Spinal cord (tissue), 9 donors: ENCODE measurements at regions not wholly inside any gene's neighbourhood (a gene's known extent, or its start where the extent isn't known, plus 50 kb on each side); places are given as distances from the start of the nearest gene placed in this dataset.

Experiments used
- DNase-seq, 6 donors: peaks; one replicate each; pipeline versions ENCODE4 v3.0.0 to v3.0.0-alpha.2; 2013 to 2015; ENCODE audit warnings: low spot score in 6 of 6, low read depth in 4 of 6
- H3K27ac ChIP-seq: one replicate; pipeline ENCODE4 v1.5.1; 2013; ENCODE audit warnings: low read depth, low read length, control low read depth
- H3K27me3 ChIP-seq: one replicate; pipeline ENCODE4 v1.6.1; 2013; ENCODE audit warnings: low read length; ENCODE audit not compliant: control insufficient read depth, insufficient read depth
- H3K36me3 ChIP-seq: one replicate; pipeline ENCODE4 v1.6.1; 2013; ENCODE audit warnings: low read length; ENCODE audit not compliant: control insufficient read depth, insufficient read depth
- H3K4me1 ChIP-seq: one replicate; pipeline ENCODE4 v1.6.1; 2013; ENCODE audit warnings: low read length; ENCODE audit not compliant: control insufficient read depth, insufficient read depth
- H3K4me3 ChIP-seq: one replicate; pipeline ENCODE4 v1.5.1; 2013; ENCODE audit warnings: low read depth, low read length, control low read depth
- H3K9me3 ChIP-seq: one replicate; pipeline ENCODE4 v1.6.1; 2013; ENCODE audit warnings: low read length; ENCODE audit not compliant: control insufficient read depth, insufficient read depth
- WGBS: methylation state at CpG from one replicate; pipeline ENCODE4 v1.1.5; 2013; ENCODE audit warnings: missing lambda C conversion rate; ENCODE audit not compliant: insufficient coverage; 5-methylcytosine and 5-hydroxymethylcytosine counted together
- donor health status: healthy.

GRCh38 chr7:32357535-32358277 lies 132.5 kb downstream of the LSM5 start:
- Histone ChIP-seq H3K4me3 (no peak overlapping the region), H3K9me3 (no peaks in the 10 kb centered on the region), H3K27ac (no peak overlapping the region), H3K36me3 (no peaks in the 10 kb centered on the region), H3K4me1 (no peaks in the 10 kb centered on the region), H3K27me3 (no peaks in the 10 kb centered on the region)
- DNase-seq = peak in 2 of 6 donors; percentile 36 to 81
- 22% methylated on average over 4 of the region's 8 CpGs for WGBS

GRCh38 chr7:32347244-32347828 lies 142.8 kb downstream of the LSM5 start:
- no peaks in the 10 kb centered on the region for H3K9me3 ChIP-seq
- no peaks in the 10 kb centered on the region for H3K27me3 ChIP-seq
- no peak overlapping the region for H3K4me3 ChIP-seq
- no peaks in the 10 kb centered on the region for H3K4me1 ChIP-seq
- WGBS = 100% methylated on average over 1 of the region's 2 CpGs
- no peaks in the 10 kb centered on the region for H3K36me3 ChIP-seq
- H3K27ac ChIP-seq = no peak overlapping the region
- no peak for DNase-seq

GRCh38 chr7:32346253-32346652 lies 143.9 kb downstream of the LSM5 start:
- DNase-seq = no peak
- H3K27me3 ChIP-seq = no peaks in the 10 kb centered on the region
- H3K27ac ChIP-seq = no peak overlapping the region
- H3K4me3 ChIP-seq = no peak overlapping the region
- no peaks in the 10 kb centered on the region for H3K4me1 ChIP-seq
- no peaks in the 10 kb centered on the region for H3K9me3 ChIP-seq
- no peaks in the 10 kb centered on the region for H3K36me3 ChIP-seq
- 43% methylated on average over 1 of the region's 1 CpG for WGBS

GRCh38 chr7:32336726-32337125 lies 153.5 kb downstream of the LSM5 start:
- Histone ChIP-seq H3K36me3 (no peaks in the 10 kb centered on the region), H3K27ac (no peak overlapping the region), H3K27me3 (no peaks in the 10 kb centered on the region), H3K9me3 (no peaks in the 10 kb centered on the region), H3K4me3 (no peak overlapping the region), H3K4me1 (no peaks in the 10 kb centered on the region)
- 76% methylated on average over 2 of the region's 2 CpGs for WGBS
- no peak for DNase-seq

- DNase-seq = no peak
- no peaks in the 10 kb centered on the region for H3K27me3 ChIP-seq
- WGBS = 100% methylated on average over 1 of the region's 1 CpG
- no peak overlapping the region for H3K4me3 ChIP-seq
- no peaks in the 10 kb centered on the region for H3K4me1 ChIP-seq
- H3K36me3 ChIP-seq = no peaks in the 10 kb centered on the region
- no peak overlapping the region for H3K27ac ChIP-seq
- H3K9me3 ChIP-seq = no peaks in the 10 kb centered on the region
These were observed 155.1 kb downstream of the LSM5 start for GRCh38 chr7:32335107-32335506.

- H3K27ac ChIP-seq = no peak overlapping the region
- 96% methylated on average over 4 of the region's 5 CpGs for WGBS
These were observed 159.6 kb downstream of the LSM5 start for GRCh38 chr7:32330602-32331001.

GRCh38 chr7:32326078-32326477 lies 164.1 kb downstream of the LSM5 start:
- Histone ChIP-seq H3K36me3 (no peaks in the 10 kb centered on the region), H3K4me1 (no peaks in the 10 kb centered on the region), H3K4me3 (no peak overlapping the region), H3K27ac (no peak overlapping the region), H3K9me3 (no peaks in the 10 kb centered on the region), H3K27me3 (no peaks in the 10 kb centered on the region)
- DNase-seq = no peak
- 60% methylated on average over 1 of the region's 1 CpG for WGBS

More at GRCh38 chr7:32330602-32331001, 159.6 kb downstream of the LSM5 start:
- Histone ChIP-seq H3K4me1 (no peaks in the 10 kb centered on the region), H3K9me3 (no peaks in the 10 kb centered on the region), H3K36me3 (no peaks in the 10 kb centered on the region), H3K4me3 (no peak overlapping the region), H3K27me3 (no peaks in the 10 kb centered on the region)
- no peak for DNase-seq

- 89% methylated on average over 1 of the region's 3 CpGs for whole genome bisulfite sequencing
- DNase-seq = no peak
- H3K27me3 ChIP-seq = peaks cover 3% of the 10 kb centered on the region
- no peaks in the 10 kb centered on the region for H3K9me3 ChIP-seq
- no peak overlapping the region for H3K4me3 ChIP-seq
- no peaks in the 10 kb centered on the region for H3K36me3 ChIP-seq
- H3K4me1 ChIP-seq = peaks cover 5% of the 10 kb centered on the region
- no peak overlapping the region for H3K27ac ChIP-seq
These were observed 166.5 kb downstream of the LSM5 start for GRCh38 chr7:32323712-32324111.

GRCh38 chr7:32319012-32319382 lies 171.2 kb downstream of the LSM5 start:
- Histone ChIP-seq H3K4me1 (peaks cover 12% of the 10 kb centered on the region), H3K27ac (no peak overlapping the region), H3K27me3 (peaks cover 13% of the 10 kb centered on the region), H3K36me3 (no peaks in the 10 kb centered on the region), H3K9me3 (no peaks in the 10 kb centered on the region), H3K4me3 (peak overlapping the region; percentile 28)
- WGBS = 18% methylated on average over 19 of the region's 19 CpGs
- DNase-seq = no peak
